Breast epithelium (tissue), 4 donors: ENCODE measurements at regions not wholly inside any gene's neighbourhood (a gene's known extent, or its start where the extent isn't known, plus 50 kb on each side); places are given as distances from the start of the nearest gene placed in this dataset.

Source experiments
- DNase-seq, 2 donors: peaks; one replicate each; pipeline ENCODE4 v3.0.0-alpha.2; 2019; ENCODE audit warnings: low spot score in 2 of 2
- H3K27ac ChIP-seq, 2 donors: fragments of 200-600 bp; sonication (generic) in 1 of 2; one replicate each; pipeline ENCODE4 v1.5.1; 2016 to 2019; ENCODE audit warnings: mild to moderate bottlenecking in 1 of 2
- H3K27me3 ChIP-seq, 2 donors: fragments of 200-600 bp; sonication (generic) in 1 of 2; one replicate each; pipeline versions ENCODE4 v1.5.1 to v1.6.0; 2017 to 2019; ENCODE audit warnings: control low read depth in 1 of 2, mild to moderate bottlenecking in 1 of 2
- H3K36me3 ChIP-seq: fragments of 200-600 bp; one replicate; pipeline ENCODE4 v1.5.1; 2019
- H3K4me1 ChIP-seq, 2 donors: fragments of 200-600 bp; sonication (generic); one replicate each; pipeline ENCODE4 v1.5.1; 2016 to 2019; ENCODE audit warnings: control low read depth in 1 of 2
- H3K4me3 ChIP-seq, 3 donors: fragments of 200-600 bp; sonication (generic); 1 replicate in 2 of 3; 2 replicates in 1 of 3; pipeline ENCODE4 v1.5.1; 2016 to 2019; ENCODE audit warnings: mild to moderate bottlenecking in 3 of 3, moderate library complexity in 2 of 3
- H3K9me3 ChIP-seq, 2 donors: fragments of 200-600 bp; sonication (generic) in 1 of 2; one replicate each; pipeline ENCODE4 v1.5.1; 2016 to 2019; ENCODE audit warnings: control low read depth in 1 of 2
- CTCF ChIP-seq, 3 donors: fragments of 450-650 bp; IDR thresholded peaks; one replicate each; pipeline ENCODE4 v1.5.1; 2016 to 2017; ENCODE audit warnings: antibody characterized with exemption in 3 of 3, mild to moderate bottlenecking in 3 of 3, moderate library complexity in 3 of 3
- POLR2A ChIP-seq: fragments of 450-650 bp; IDR thresholded peaks from one replicate; pipeline ENCODE4 v1.6.1; 2016; ENCODE audit warnings: antibody characterized with exemption, mild to moderate bottlenecking, moderate library complexity
- POLR2AphosphoS5 ChIP-seq, 3 donors: sonication (generic); formaldehyde crosslinking; IDR thresholded peaks; one replicate each; pipeline ENCODE4 v1.6.1; 2017; ENCODE audit warnings: antibody characterized with exemption in 3 of 3
- intact Hi-C: fragments of 100-400 bp; cut with DNase I; formaldehyde crosslinking; loops from one replicate; pipeline ENCODE4 v1.15.1; 2023; ENCODE audit warnings: low total_unique reads

GRCh38 chr7:68739306-68739705, 859.0 kb upstream of the AUTS2 start:
- Histone ChIP-seq H3K4me3 (no peak overlapping the region), H3K9me3 (no peaks in the 10 kb centered on the region), H3K36me3 (no peaks in the 10 kb centered on the region), H3K4me1 (no peaks in the 10 kb centered on the region), H3K27me3 (no peaks in the 10 kb centered on the region), H3K27ac (no peak overlapping the region)
- intact Hi-C loops, result no loop called here
- no peak for DNase-seq
- TF ChIP-seq POLR2A (no peak), POLR2AphosphoS5 (IDR thresholded peaks at IDR 0.05) (no peak), CTCF (IDR thresholded peaks at IDR 0.05) (no peak)

DNA sequence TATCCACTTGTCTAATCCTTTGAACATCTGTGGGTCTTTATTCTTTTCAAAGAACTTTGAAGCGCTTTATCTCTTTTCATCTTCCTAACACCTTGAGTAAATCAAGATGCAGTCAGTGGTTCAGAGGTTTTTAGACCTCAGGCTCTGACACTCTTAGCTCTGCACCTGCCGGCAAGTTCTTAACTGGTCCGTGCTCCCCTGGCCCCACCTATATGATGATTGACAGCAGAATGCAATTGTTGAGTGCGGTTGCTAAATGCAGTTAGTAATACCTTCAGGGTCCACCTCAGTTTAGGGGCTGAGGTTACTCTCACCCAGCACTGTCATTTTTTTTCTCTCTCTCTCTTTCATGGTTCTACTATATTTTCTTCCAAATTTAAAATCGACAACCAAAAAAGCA, 854.2 kb upstream of the AUTS2 start:
- no peak for TF ChIP-seq CTCF (IDR thresholded peaks at IDR 0.05)
- no peak for TF ChIP-seq POLR2A
- TF ChIP-seq POLR2AphosphoS5 (IDR thresholded peaks at IDR 0.05), result no peak
- DNase-seq, result no peak
- H3K36me3 ChIP-seq, result no peaks in the 10 kb centered on the region
- H3K4me3 ChIP-seq, result no peak overlapping the region
- intact Hi-C loops, result no loop called here
- no peaks in the 10 kb centered on the region for H3K27me3 ChIP-seq
- no peaks in the 10 kb centered on the region for H3K9me3 ChIP-seq
- H3K27ac ChIP-seq, result no peak overlapping the region
- no peaks in the 10 kb centered on the region for H3K4me1 ChIP-seq

GRCh38 chr7:68748934-68749900, 849.1 kb upstream of the AUTS2 start:
- no peak for DNase-seq
- no peaks in the 10 kb centered on the region for H3K27me3 ChIP-seq
- H3K27ac ChIP-seq, result no peak overlapping the region
- no peaks in the 10 kb centered on the region for H3K9me3 ChIP-seq
- H3K4me1 ChIP-seq, result no peaks in the 10 kb centered on the region
- H3K4me3 ChIP-seq, result no peak overlapping the region
- no peak for TF ChIP-seq POLR2A
- TF ChIP-seq CTCF (IDR thresholded peaks at IDR 0.05), result no peak
- no peak for TF ChIP-seq POLR2AphosphoS5 (IDR thresholded peaks at IDR 0.05)
- intact Hi-C loops, result no loop called here
- H3K36me3 ChIP-seq, result no peaks in the 10 kb centered on the region

- intact Hi-C loops, result no loop called here
- no peak for DNase-seq
Observed at GRCh38 chr7:68752485-68753178, 845.6 kb upstream of the AUTS2 start.

More at GRCh38 chr7:68752485-68753178, 845.6 kb upstream of the AUTS2 start:
- H3K36me3 ChIP-seq, result no peaks in the 10 kb centered on the region
- H3K4me1 ChIP-seq, result no peaks in the 10 kb centered on the region
- H3K27me3 ChIP-seq, result no peaks in the 10 kb centered on the region
- TF ChIP-seq POLR2A, result no peak
- TF ChIP-seq CTCF (IDR thresholded peaks at IDR 0.05), result no peak
- TF ChIP-seq POLR2AphosphoS5 (IDR thresholded peaks at IDR 0.05), result no peak
- H3K4me3 ChIP-seq, result no peak overlapping the region
- no peak overlapping the region for H3K27ac ChIP-seq
- H3K9me3 ChIP-seq, result no peaks in the 10 kb centered on the region
